ENCODE measurements at regions not wholly inside any gene's neighbourhood (a gene's known extent, or its start where the extent isn't known, plus 50 kb on each side); places are given as distances from the start of the nearest gene placed in this dataset.

DNA sequence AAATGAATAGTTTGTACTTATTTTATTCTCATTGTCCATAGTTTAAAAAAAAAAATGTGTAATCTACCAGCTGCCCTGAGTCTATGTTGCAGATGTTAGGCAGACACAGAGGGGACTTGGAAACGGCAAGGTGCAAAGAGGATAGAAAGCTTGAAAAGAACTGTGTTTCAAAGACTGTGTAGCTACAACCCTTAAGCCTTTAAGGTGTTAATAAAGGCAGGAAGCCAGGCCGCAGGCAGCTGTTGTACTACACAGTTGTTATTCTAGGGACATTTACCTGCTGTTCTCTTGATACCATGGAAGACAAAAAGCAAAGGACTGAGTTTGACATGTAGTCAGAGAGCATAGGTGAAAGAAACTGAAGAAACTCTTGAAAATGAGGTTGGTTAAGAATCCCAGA is 440.0 kb downstream of the TUSC7 start:
- H3K9ac ChIP-seq (ENCODE audit: low read length) = no peak overlapping the region
- FAIRE-seq (no peak), DNase-seq (ENCODE audit: low read depth) (no peak)
- no peaks in the 10 kb centered on the region for H3K9me3 Mint-ChIP-seq (ENCODE audit: unreplicated experiment)
- no peaks in the 10 kb centered on the region for H3K36me3 ChIP-seq (ENCODE audit: insufficient read depth, low read length)
- no peak overlapping the region for H3K27ac ChIP-seq (ENCODE audit: low read depth, low read length)
- H3K27me3 ChIP-seq (ENCODE audit: insufficient read depth, low read length) = no peaks in the 10 kb centered on the region
- no peaks in the 10 kb centered on the region for H3K9me3 ChIP-seq (ENCODE audit: insufficient read depth, low read depth, low read length)
- no peaks in the 10 kb centered on the region for H3K27me3 Mint-ChIP-seq (ENCODE audit: low read depth, unreplicated experiment)
- H3K4me1 ChIP-seq (ENCODE audit: insufficient read depth, low read length) = no peaks in the 10 kb centered on the region
- H3K4me2 ChIP-seq (ENCODE audit: low read length) = no peak overlapping the region
- no peak overlapping the region for H2AFZ ChIP-seq (ENCODE audit: low read depth, low read length)
- H4K20me1 ChIP-seq (ENCODE audit: insufficient read depth, low read length) = no peaks in the 10 kb centered on the region
- TF ChIP-seq, protein P1, sequence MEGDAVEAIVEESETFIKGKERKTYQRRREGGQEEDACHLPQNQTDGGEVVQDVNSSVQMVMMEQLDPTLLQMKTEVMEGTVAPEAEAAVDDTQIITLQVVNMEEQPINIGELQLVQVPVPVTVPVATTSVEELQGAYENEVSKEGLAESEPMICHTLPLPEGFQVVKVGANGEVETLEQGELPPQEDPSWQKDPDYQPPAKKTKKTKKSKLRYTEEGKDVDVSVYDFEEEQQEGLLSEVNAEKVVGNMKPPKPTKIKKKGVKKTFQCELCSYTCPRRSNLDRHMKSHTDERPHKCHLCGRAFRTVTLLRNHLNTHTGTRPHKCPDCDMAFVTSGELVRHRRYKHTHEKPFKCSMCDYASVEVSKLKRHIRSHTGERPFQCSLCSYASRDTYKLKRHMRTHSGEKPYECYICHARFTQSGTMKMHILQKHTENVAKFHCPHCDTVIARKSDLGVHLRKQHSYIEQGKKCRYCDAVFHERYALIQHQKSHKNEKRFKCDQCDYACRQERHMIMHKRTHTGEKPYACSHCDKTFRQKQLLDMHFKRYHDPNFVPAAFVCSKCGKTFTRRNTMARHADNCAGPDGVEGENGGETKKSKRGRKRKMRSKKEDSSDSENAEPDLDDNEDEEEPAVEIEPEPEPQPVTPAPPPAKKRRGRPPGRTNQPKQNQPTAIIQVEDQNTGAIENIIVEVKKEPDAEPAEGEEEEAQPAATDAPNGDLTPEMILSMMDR (IDR thresholded peaks at IDR 0.05; ENCODE audit: insufficient read depth, low read depth, low read length) = no peak
- no peaks in the 10 kb centered on the region for H3K4me1 Mint-ChIP-seq (ENCODE audit: low read depth, unreplicated experiment)
- H3K36me3 Mint-ChIP-seq (ENCODE audit: low read depth, unreplicated experiment) = no peaks in the 10 kb centered on the region
- H3K4me3 Mint-ChIP-seq (ENCODE audit: unreplicated experiment) = no peak overlapping the region
- H3K27ac Mint-ChIP-seq (ENCODE audit: unreplicated experiment) = no peak overlapping the region
- no peak overlapping the region for H3K4me3 ChIP-seq (ENCODE audit: insufficient read depth, low read depth, low read length)
- no peaks in the 10 kb centered on the region for H3K79me2 ChIP-seq (ENCODE audit: insufficient read depth, low read length)

DNA sequence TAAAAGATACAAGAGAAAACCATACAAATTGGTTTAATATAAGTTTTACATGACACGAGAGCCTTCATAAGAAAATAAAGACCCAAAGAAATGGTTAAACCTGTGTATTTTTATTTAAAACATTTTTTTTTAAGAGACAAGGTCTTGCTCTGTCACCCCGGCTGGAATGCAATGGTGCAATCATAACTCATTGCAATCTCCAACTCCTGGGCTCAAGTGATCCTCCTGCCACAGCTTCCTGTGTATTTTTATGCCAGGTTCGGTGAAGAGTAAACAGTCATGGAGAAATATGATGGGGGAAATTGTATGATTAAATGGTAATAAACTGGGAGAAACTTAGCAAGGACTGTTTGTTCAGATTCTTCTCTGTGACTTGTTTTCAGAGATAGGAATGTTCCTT is 441.0 kb downstream of the TUSC7 start:
- H3K9ac ChIP-seq (ENCODE audit: low read length) = no peak overlapping the region
- Mint-ChIP-seq H3K27ac (ENCODE audit: unreplicated experiment) (no peak overlapping the region), H3K27me3 (ENCODE audit: low read depth, unreplicated experiment) (no peaks in the 10 kb centered on the region), H3K9me3 (ENCODE audit: unreplicated experiment) (no peaks in the 10 kb centered on the region), H3K4me1 (ENCODE audit: low read depth, unreplicated experiment) (no peaks in the 10 kb centered on the region), H3K36me3 (ENCODE audit: low read depth, unreplicated experiment) (no peaks in the 10 kb centered on the region), H3K4me3 (ENCODE audit: unreplicated experiment) (no peak overlapping the region)
- H3K27me3 ChIP-seq (ENCODE audit: insufficient read depth, low read length) = no peaks in the 10 kb centered on the region
- no peak overlapping the region for H3K27ac ChIP-seq (ENCODE audit: low read depth, low read length)
- H4K20me1 ChIP-seq (ENCODE audit: insufficient read depth, low read length) = no peaks in the 10 kb centered on the region
- no peak for DNase-seq (ENCODE audit: low read depth)
- H3K4me1 ChIP-seq (ENCODE audit: insufficient read depth, low read length) = no peaks in the 10 kb centered on the region
- H3K9me3 ChIP-seq (ENCODE audit: insufficient read depth, low read depth, low read length) = no peaks in the 10 kb centered on the region
- H3K79me2 ChIP-seq (ENCODE audit: insufficient read depth, low read length) = no peaks in the 10 kb centered on the region
- H3K36me3 ChIP-seq (ENCODE audit: insufficient read depth, low read length) = no peaks in the 10 kb centered on the region
- H3K4me3 ChIP-seq (ENCODE audit: insufficient read depth, low read depth, low read length) = no peak overlapping the region
- H3K4me2 ChIP-seq (ENCODE audit: low read length) = no peak overlapping the region
- TF ChIP-seq, protein P1 (IDR thresholded peaks at IDR 0.05; ENCODE audit: insufficient read depth, low read depth, low read length) = no peak
- TF ChIP-seq EZH2 (IDR thresholded peaks at IDR 0.05; ENCODE audit: insufficient read depth, low read length) = no peak
- no peak for FAIRE-seq
- no peak overlapping the region for H2AFZ ChIP-seq (ENCODE audit: low read depth, low read length)

- DNase-seq (ENCODE audit: low read depth) (no peak), FAIRE-seq (no peak)
- H3K4me3 Mint-ChIP-seq (ENCODE audit: unreplicated experiment) = no peak overlapping the region
- H3K36me3 ChIP-seq (ENCODE audit: insufficient read depth, low read length) = no peaks in the 10 kb centered on the region
- H3K4me1 ChIP-seq (ENCODE audit: insufficient read depth, low read length) = no peaks in the 10 kb centered on the region
- H2AFZ ChIP-seq (ENCODE audit: low read depth, low read length) = no peak overlapping the region
- peaks cover 2% of the 10 kb centered on the region for H3K4me1 Mint-ChIP-seq (ENCODE audit: low read depth, unreplicated experiment)
- H3K9me3 ChIP-seq (ENCODE audit: insufficient read depth, low read depth, low read length) = no peaks in the 10 kb centered on the region
- H3K9me3 Mint-ChIP-seq (ENCODE audit: unreplicated experiment) = no peaks in the 10 kb centered on the region
- no peak overlapping the region for H3K27ac ChIP-seq (ENCODE audit: low read depth, low read length)
- no peak overlapping the region for H3K4me2 ChIP-seq (ENCODE audit: low read length)
- H3K27me3 ChIP-seq (ENCODE audit: insufficient read depth, low read length) = no peaks in the 10 kb centered on the region
- H3K9ac ChIP-seq (ENCODE audit: low read length) = no peak overlapping the region
- TF ChIP-seq EZH2 (IDR thresholded peaks at IDR 0.05; ENCODE audit: insufficient read depth, low read length) = no peak
- TF ChIP-seq, protein P1 (IDR thresholded peaks at IDR 0.05; ENCODE audit: insufficient read depth, low read depth, low read length) = no peak
- no peaks in the 10 kb centered on the region for H4K20me1 ChIP-seq (ENCODE audit: insufficient read depth, low read length)
- no peaks in the 10 kb centered on the region for H3K79me2 ChIP-seq (ENCODE audit: insufficient read depth, low read length)
- H3K27ac Mint-ChIP-seq (ENCODE audit: unreplicated experiment) = no peak overlapping the region
- H3K36me3 Mint-ChIP-seq (ENCODE audit: low read depth, unreplicated experiment) = no peaks in the 10 kb centered on the region
- no peaks in the 10 kb centered on the region for H3K27me3 Mint-ChIP-seq (ENCODE audit: low read depth, unreplicated experiment)
- H3K4me3 ChIP-seq (ENCODE audit: insufficient read depth, low read depth, low read length) = no peak overlapping the region
Observed at GRCh38 chr3:117160176-117160575, 450.6 kb downstream of the TUSC7 start.

Data from astrocyte (in vitro differentiated cells and primary cell).